Endodermal cell (in vitro differentiated cells): ENCODE measurements at regions not wholly inside any gene's neighbourhood (a gene's known extent, or its start where the extent isn't known, plus 50 kb on each side); places are given as distances from the start of the nearest gene placed in this dataset.

Experiments
- DNase-seq: peaks from one replicate; pipeline ENCODE4 v3.0.0-alpha.2; 2017
- H3K27ac ChIP-seq: 2 replicates; pipeline ENCODE4 v1.5.1; 2013; ENCODE audit warnings: mild to moderate bottlenecking, low read depth, low read length, moderate library complexity
- H3K27me3 ChIP-seq: 2 replicates; pipeline ENCODE4 v1.6.1; 2013; ENCODE audit warnings: mild to moderate bottlenecking, low read length, moderate library complexity; ENCODE audit not compliant: insufficient read depth, control insufficient read depth, poor library complexity, severe bottlenecking
- H3K36me3 ChIP-seq: 2 replicates; pipeline ENCODE4 v1.7.0; 2013; ENCODE audit warnings: mild to moderate bottlenecking, low read length, moderate library complexity; ENCODE audit not compliant: control insufficient read depth, insufficient read depth
- H3K4me1 ChIP-seq: one replicate; pipeline ENCODE4 v1.7.0; 2013; ENCODE audit warnings: low read length; ENCODE audit not compliant: control insufficient read depth, insufficient read depth
- H3K4me3 ChIP-seq: 2 replicates; pipeline ENCODE4 v1.5.1; 2013; ENCODE audit warnings: mild to moderate bottlenecking, low read length, moderate library complexity
- H3K9ac ChIP-seq: 2 replicates; pipeline ENCODE4 v1.6.1; 2013; ENCODE audit warnings: mild to moderate bottlenecking, low read length, moderate library complexity; ENCODE audit not compliant: poor library complexity, severe bottlenecking; ENCODE audit errors: extremely low read depth
- H3K9me3 ChIP-seq: 2 replicates; pipeline ENCODE4 v1.6.1; 2013; ENCODE audit warnings: mild to moderate bottlenecking, low read length, moderate library complexity; ENCODE audit not compliant: control insufficient read depth
- H3K27ac Mint-ChIP-seq: 2 replicates; pipeline ENCODE4 v1.8.0; 2020; ENCODE audit warnings: mixed read lengths
- H3K27me3 Mint-ChIP-seq: 2 replicates; pipeline ENCODE4 v1.8.0; 2021; ENCODE audit warnings: mild to moderate bottlenecking, mixed read lengths; ENCODE audit not compliant: insufficient read depth
- H3K36me3 Mint-ChIP-seq: 2 replicates; pipeline ENCODE4 v1.8.0; 2020; ENCODE audit warnings: low read depth, mixed read lengths
- H3K4me1 Mint-ChIP-seq: 2 replicates; pipeline ENCODE4 v1.8.0; 2020; ENCODE audit warnings: mixed read lengths
- H3K4me3 Mint-ChIP-seq: 2 replicates; pipeline ENCODE4 v1.8.0; 2020; ENCODE audit warnings: mild to moderate bottlenecking, moderate library complexity, mixed read lengths
- H3K9me3 Mint-ChIP-seq: 2 replicates; pipeline ENCODE4 v1.8.0; 2020; ENCODE audit warnings: mild to moderate bottlenecking, mixed read lengths
- CTCF ChIP-seq: fragments of 200-600 bp; sonication (generic); conservative IDR thresholded peaks from 2 replicates; pipeline ENCODE4 v1.5.0; 2021; ENCODE audit warnings: antibody characterized with exemption, mild to moderate bottlenecking
- WGBS, 2 experiments: methylation state at CpG; one replicate each; pipeline versions ENCODE4 v1.1.5 to v1.1.7; 2013; ENCODE audit warnings: missing lambda C conversion rate in 2 of 2, mixed read lengths in 1 of 2; ENCODE audit not compliant: insufficient coverage in 1 of 2, insufficient read length in 1 of 2; 5-methylcytosine and 5-hydroxymethylcytosine counted together

GRCh38 chr9:38235244-38235643 is 157.3 kb upstream of the ALDH1B1 start:
- no peak overlapping the region for H3K27ac ChIP-seq
- H3K9ac ChIP-seq = no peak overlapping the region
- no peak for TF ChIP-seq CTCF
- Mint-ChIP-seq H3K9me3 (peaks cover 8% of the 10 kb centered on the region), H3K4me3 (no peak overlapping the region), H3K27me3 (peaks cover 49% of the 10 kb centered on the region), H3K36me3 (no peaks in the 10 kb centered on the region), H3K4me1 (peaks cover 29% of the 10 kb centered on the region), H3K27ac (no peak overlapping the region)
- H3K4me3 ChIP-seq = no peak overlapping the region
- H3K9me3 ChIP-seq = peaks cover 11% of the 10 kb centered on the region
- H3K27me3 ChIP-seq = no peaks in the 10 kb centered on the region
- 86% methylated on average over 5 of the region's 5 CpGs for WGBS, 2 experiments
- H3K4me1 ChIP-seq = peaks cover 17% of the 10 kb centered on the region
- no peaks in the 10 kb centered on the region for H3K36me3 ChIP-seq
- DNase-seq = no peak

- peaks cover 19% of the 10 kb centered on the region for H3K4me1 ChIP-seq
- H3K4me3 ChIP-seq = peak overlapping the region; percentile 16
- H3K27me3 Mint-ChIP-seq = peaks cover 46% of the 10 kb centered on the region
- no peak overlapping the region for H3K4me3 Mint-ChIP-seq
- no peak overlapping the region for H3K27ac Mint-ChIP-seq
- WGBS, 2 experiments = 65 to 76% methylated on average over 4 to 5 of the region's 5 CpGs
- no peaks in the 10 kb centered on the region for H3K27me3 ChIP-seq
- H3K9ac ChIP-seq = no peak overlapping the region
- no peaks in the 10 kb centered on the region for H3K36me3 Mint-ChIP-seq
- no peak overlapping the region for H3K27ac ChIP-seq
- no peak for TF ChIP-seq CTCF
- peaks cover 5% of the 10 kb centered on the region for H3K9me3 ChIP-seq
- H3K4me1 Mint-ChIP-seq = peaks cover 35% of the 10 kb centered on the region
- H3K36me3 ChIP-seq = no peaks in the 10 kb centered on the region
- H3K9me3 Mint-ChIP-seq = peaks cover 3% of the 10 kb centered on the region
- DNase-seq = no peak
These were observed 157.9 kb upstream of the ALDH1B1 start for GRCh38 chr9:38234479-38235170.

- H3K9me3 Mint-ChIP-seq = no peaks in the 10 kb centered on the region
- no peak for TF ChIP-seq CTCF
- no peaks in the 10 kb centered on the region for H3K36me3 Mint-ChIP-seq
- 95% methylated on average over 8 to 9 of the region's 9 CpGs for WGBS, 2 experiments
- Histone ChIP-seq H3K9me3 (no peaks in the 10 kb centered on the region), H3K4me1 (peaks cover 22% of the 10 kb centered on the region), H3K9ac (no peak overlapping the region), H3K36me3 (no peaks in the 10 kb centered on the region), H3K27me3 (no peaks in the 10 kb centered on the region), H3K4me3 (no peak overlapping the region), H3K27ac (no peak overlapping the region)
- H3K27ac Mint-ChIP-seq = no peak overlapping the region
- peaks cover 39% of the 10 kb centered on the region for H3K27me3 Mint-ChIP-seq
- DNase-seq = no peak
- H3K4me3 Mint-ChIP-seq = no peak overlapping the region
- H3K4me1 Mint-ChIP-seq = peaks cover 43% of the 10 kb centered on the region
These were observed 158.6 kb upstream of the ALDH1B1 start for GRCh38 chr9:38233796-38234355.
